OCI-LY1 (cell line): ENCODE measurements at regions not wholly inside any gene's neighbourhood (a gene's known extent, or its start where the extent isn't known, plus 50 kb on each side); places are given as distances from the start of the nearest gene placed in this dataset.

Source experiments
- EZH2 ChIP-seq: fragments of 200-600 bp; sonication (generic), shearing (Covaris generic); IDR thresholded peaks from 2 replicates; pipeline ENCODE4 v1.8.0; 2017; ENCODE audit warnings: borderline replicate concordance, mixed run types, mild to moderate bottlenecking, antibody characterized with exemption, low read length, moderate library complexity, mixed read lengths
- TF ChIP-seq, protein P1 (sequence below): fragments of 200-600 bp; sonication (generic), shearing (Covaris generic); IDR thresholded peaks from 2 replicates; pipeline ENCODE4 v1.5.1; 2017; ENCODE audit warnings: mild to moderate bottlenecking, antibody characterized with exemption, low read length, moderate library complexity, mixed read lengths

DNA sequence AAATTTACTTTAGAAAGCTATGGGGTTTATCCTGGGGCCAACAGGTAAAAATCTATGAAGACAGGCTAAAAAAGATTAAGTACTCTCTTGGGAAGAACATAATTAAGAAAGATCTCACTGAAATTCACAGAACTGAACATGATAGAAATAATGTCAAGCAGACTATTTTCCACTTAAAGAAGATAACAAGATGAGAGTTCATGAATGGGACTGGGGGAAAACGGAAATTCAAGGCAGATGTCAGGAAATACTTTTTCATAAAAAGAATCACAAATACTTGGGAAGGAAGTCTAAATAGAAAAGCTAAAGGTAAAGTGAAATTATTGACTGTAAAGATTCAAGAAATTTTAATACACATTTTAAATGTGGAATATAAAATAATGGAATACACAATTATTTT, 737.6 kb downstream of the EPHA3 start:
- no peak for TF ChIP-seq EZH2
- TF ChIP-seq, protein P1, sequence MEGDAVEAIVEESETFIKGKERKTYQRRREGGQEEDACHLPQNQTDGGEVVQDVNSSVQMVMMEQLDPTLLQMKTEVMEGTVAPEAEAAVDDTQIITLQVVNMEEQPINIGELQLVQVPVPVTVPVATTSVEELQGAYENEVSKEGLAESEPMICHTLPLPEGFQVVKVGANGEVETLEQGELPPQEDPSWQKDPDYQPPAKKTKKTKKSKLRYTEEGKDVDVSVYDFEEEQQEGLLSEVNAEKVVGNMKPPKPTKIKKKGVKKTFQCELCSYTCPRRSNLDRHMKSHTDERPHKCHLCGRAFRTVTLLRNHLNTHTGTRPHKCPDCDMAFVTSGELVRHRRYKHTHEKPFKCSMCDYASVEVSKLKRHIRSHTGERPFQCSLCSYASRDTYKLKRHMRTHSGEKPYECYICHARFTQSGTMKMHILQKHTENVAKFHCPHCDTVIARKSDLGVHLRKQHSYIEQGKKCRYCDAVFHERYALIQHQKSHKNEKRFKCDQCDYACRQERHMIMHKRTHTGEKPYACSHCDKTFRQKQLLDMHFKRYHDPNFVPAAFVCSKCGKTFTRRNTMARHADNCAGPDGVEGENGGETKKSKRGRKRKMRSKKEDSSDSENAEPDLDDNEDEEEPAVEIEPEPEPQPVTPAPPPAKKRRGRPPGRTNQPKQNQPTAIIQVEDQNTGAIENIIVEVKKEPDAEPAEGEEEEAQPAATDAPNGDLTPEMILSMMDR, result no peak
